HG02938 (cell line): ENCODE measurements at regions not wholly inside any gene's neighbourhood (a gene's known extent, or its start where the extent isn't known, plus 50 kb on each side); places are given as distances from the start of the nearest gene placed in this dataset.
"Not testable (repeated sequence)": the region's sequence is repeated elsewhere in the genome, so short reads cannot be mapped to it uniquely, and the experiment has no call there.

Source experiments
- ATAC-seq: cut with Tn5 transposase; IDR thresholded peaks from one replicate; pipeline ENCODE4 v1.9.1; 2021; ENCODE audit warnings: mild to moderate bottlenecking, moderate library complexity; ENCODE audit not compliant: unreplicated experiment

- not testable (repeated sequence) for ATAC-seq
Observed at GRCh38 chr7:55743454-55743717, 119.2 kb downstream of the SEPTIN14 start.

- not testable (repeated sequence) for ATAC-seq
Observed at GRCh38 chr7:55742651-55743453, 119.7 kb downstream of the SEPTIN14 start.

GRCh38 chr7:55741721-55742631 lies 120.6 kb downstream of the SEPTIN14 start:
- not testable (repeated sequence) for ATAC-seq

GRCh38 chr7:55740633-55741250 lies 121.8 kb downstream of the SEPTIN14 start:
- not testable (repeated sequence) for ATAC-seq

GRCh38 chr7:55740053-55740452 lies 122.5 kb downstream of the SEPTIN14 start:
- not testable (repeated sequence) for ATAC-seq

- ATAC-seq, result not testable (repeated sequence)
Observed at GRCh38 chr7:55736641-55737221, 125.8 kb downstream of the SEPTIN14 start.

- ATAC-seq, result no peak
Observed at GRCh38 chr7:55733241-55734140, 129.1 kb downstream of the SEPTIN14 start.

- no peak for ATAC-seq
Observed at GRCh38 chr7:55731931-55732330, 130.6 kb downstream of the SEPTIN14 start.

GRCh38 chr7:55730197-55730596 lies 132.4 kb downstream of the SEPTIN14 start:
- no peak for ATAC-seq

GRCh38 chr7:55723621-55723941 lies 139.0 kb downstream of the SEPTIN14 start:
- no peak for ATAC-seq

- peak; percentile 99 for ATAC-seq
Observed at GRCh38 chr7:55722874-55723620, 139.5 kb downstream of the SEPTIN14 start.

GRCh38 chr7:55721004-55721403 lies 141.5 kb downstream of the SEPTIN14 start:
- not testable (repeated sequence) for ATAC-seq

- not testable (repeated sequence) for ATAC-seq
Observed at GRCh38 chr7:55715247-55715867, 143.1 kb upstream of the VOPP1 start.

GRCh38 chr7:55714370-55714769 lies 142.1 kb upstream of the VOPP1 start:
- ATAC-seq, result not testable (repeated sequence)

GRCh38 chr7:55710312-55710711 lies 138.0 kb upstream of the VOPP1 start:
- ATAC-seq, result not testable (repeated sequence)

GRCh38 chr7:55708028-55708427 lies 135.7 kb upstream of the VOPP1 start:
- not testable (repeated sequence) for ATAC-seq

GRCh38 chr7:55707410-55707809 lies 135.1 kb upstream of the VOPP1 start:
- ATAC-seq, result not testable (repeated sequence)

GRCh38 chr7:55706451-55707195 lies 134.3 kb upstream of the VOPP1 start:
- ATAC-seq, result not testable (repeated sequence)
